ENCODE measurements at regions not wholly inside any gene's neighbourhood (a gene's known extent, or its start where the extent isn't known, plus 50 kb on each side); places are given as distances from the start of the nearest gene placed in this dataset.

- Histone ChIP-seq H3K27me3 (no peaks in the 10 kb centered on the region), H3K4me3 (replicated peaks in 1 of 3) (no peak overlapping the region), H3K9me3 (no peaks in the 10 kb centered on the region), H3K36me3 (no peaks in the 10 kb centered on the region), H3K27ac (no peak overlapping the region), H3K4me1 (no peaks in the 10 kb centered on the region)
- no peak for DNase-seq
- intact Hi-C loops (cut with DNase I), result no loop called here
- no peak for TF ChIP-seq CTCF (IDR thresholded peaks at IDR 0.05)
- no peak for TF ChIP-seq POLR2A (IDR thresholded peaks at IDR 0.05)
- 85 to 92% methylated on average over 3 of the region's 3 CpGs for WGBS, 2 donors
These were observed 103.5 kb downstream of the RPS24 start for GRCh38 chr10:78137147-78137546.

GRCh38 chr10:78139341-78139740 is 105.7 kb downstream of the RPS24 start:
- H3K36me3 ChIP-seq, result no peaks in the 10 kb centered on the region
- intact Hi-C loops (cut with DNase I), result no loop called here
- no peaks in the 10 kb centered on the region for H3K27me3 ChIP-seq
- no peaks in the 10 kb centered on the region for H3K9me3 ChIP-seq
- TF ChIP-seq CTCF (IDR thresholded peaks at IDR 0.05) (no peak), POLR2A (IDR thresholded peaks at IDR 0.05) (no peak)
- no peak for DNase-seq
- no peak overlapping the region for H3K27ac ChIP-seq
- WGBS, 2 donors, result 75 to 87% methylated on average over 8 to 9 of the region's 9 CpGs
- H3K4me3 ChIP-seq (replicated peaks in 1 of 3), result no peak overlapping the region
- H3K4me1 ChIP-seq, result no peaks in the 10 kb centered on the region

- DNase-seq, result no peak
- TF ChIP-seq CTCF (IDR thresholded peaks at IDR 0.05) (no peak), POLR2A (IDR thresholded peaks at IDR 0.05) (no peak)
- Histone ChIP-seq H3K4me3 (replicated peaks in 1 of 3) (no peak overlapping the region), H3K27ac (no peak overlapping the region), H3K9me3 (no peaks in the 10 kb centered on the region), H3K36me3 (no peaks in the 10 kb centered on the region), H3K27me3 (no peaks in the 10 kb centered on the region), H3K4me1 (no peaks in the 10 kb centered on the region)
- WGBS, 2 donors, result 78 to 90% methylated on average over 6 of the region's 6 CpGs
- intact Hi-C loops (cut with DNase I), result no loop called here
These were observed 106.5 kb downstream of the RPS24 start for GRCh38 chr10:78140066-78140630.

GRCh38 chr10:78143576-78143975 is 109.9 kb downstream of the RPS24 start:
- TF ChIP-seq POLR2A (IDR thresholded peaks at IDR 0.05) (no peak), CTCF (IDR thresholded peaks at IDR 0.05) (no peak)
- H3K9me3 ChIP-seq, result no peaks in the 10 kb centered on the region
- H3K36me3 ChIP-seq, result no peaks in the 10 kb centered on the region
- DNase-seq, result no peak
- H3K4me3 ChIP-seq (replicated peaks in 1 of 3), result no peak overlapping the region
- 84 to 92% methylated on average over 3 of the region's 3 CpGs for WGBS, 2 donors
- H3K4me1 ChIP-seq, result no peaks in the 10 kb centered on the region
- H3K27me3 ChIP-seq, result no peaks in the 10 kb centered on the region
- no peak overlapping the region for H3K27ac ChIP-seq
- intact Hi-C loops (cut with DNase I), result no loop called here

GRCh38 chr10:78146200-78146599 is 112.5 kb downstream of the RPS24 start:
- no peak for TF ChIP-seq POLR2A (IDR thresholded peaks at IDR 0.05)
- no peak for TF ChIP-seq CTCF (IDR thresholded peaks at IDR 0.05)
- no peak for DNase-seq
- Histone ChIP-seq H3K27me3 (no peaks in the 10 kb centered on the region), H3K9me3 (no peaks in the 10 kb centered on the region), H3K36me3 (no peaks in the 10 kb centered on the region), H3K27ac (no peak overlapping the region), H3K4me1 (no peaks in the 10 kb centered on the region), H3K4me3 (replicated peaks in 1 of 3) (no peak overlapping the region)
- intact Hi-C loops (cut with DNase I), result no loop called here
- 89 to 91% methylated on average over 1 to 2 of the region's 2 CpGs for WGBS, 2 donors

All from thyroid gland (tissue), 4 donors.